HG03039 (cell line): ENCODE measurements at regions not wholly inside any gene's neighbourhood (a gene's known extent, or its start where the extent isn't known, plus 50 kb on each side); places are given as distances from the start of the nearest gene placed in this dataset.
"Not testable (repeated sequence)": the region's sequence is repeated elsewhere in the genome, so short reads cannot be mapped to it uniquely, and the experiment has no call there.

Source experiments
- ATAC-seq: cut with Tn5 transposase; IDR thresholded peaks from one replicate; pipeline ENCODE4 v1.9.1; 2021; ENCODE audit warnings: mild to moderate bottlenecking, moderate library complexity; ENCODE audit not compliant: unreplicated experiment

DNA sequence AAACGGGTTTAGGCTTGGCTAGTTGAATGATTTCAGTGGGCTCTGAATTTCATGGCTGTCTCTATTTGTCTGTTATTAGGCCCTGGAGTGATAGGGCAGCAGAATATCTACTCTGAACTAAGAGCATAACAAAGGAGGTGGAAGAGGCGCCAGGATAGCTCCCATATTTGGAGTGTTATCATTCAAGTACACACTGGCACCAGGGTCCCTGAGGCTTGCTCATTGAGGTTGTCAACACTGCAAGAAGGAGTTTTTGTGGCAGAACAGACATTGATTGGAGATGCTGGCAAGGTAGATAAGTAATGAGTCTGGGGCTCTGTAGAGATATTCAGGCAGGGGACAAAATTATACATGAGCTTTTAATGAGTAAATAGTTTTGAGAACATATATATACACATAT is 1748.4 kb downstream of the MRPL39 start:
- no peak for ATAC-seq

DNA sequence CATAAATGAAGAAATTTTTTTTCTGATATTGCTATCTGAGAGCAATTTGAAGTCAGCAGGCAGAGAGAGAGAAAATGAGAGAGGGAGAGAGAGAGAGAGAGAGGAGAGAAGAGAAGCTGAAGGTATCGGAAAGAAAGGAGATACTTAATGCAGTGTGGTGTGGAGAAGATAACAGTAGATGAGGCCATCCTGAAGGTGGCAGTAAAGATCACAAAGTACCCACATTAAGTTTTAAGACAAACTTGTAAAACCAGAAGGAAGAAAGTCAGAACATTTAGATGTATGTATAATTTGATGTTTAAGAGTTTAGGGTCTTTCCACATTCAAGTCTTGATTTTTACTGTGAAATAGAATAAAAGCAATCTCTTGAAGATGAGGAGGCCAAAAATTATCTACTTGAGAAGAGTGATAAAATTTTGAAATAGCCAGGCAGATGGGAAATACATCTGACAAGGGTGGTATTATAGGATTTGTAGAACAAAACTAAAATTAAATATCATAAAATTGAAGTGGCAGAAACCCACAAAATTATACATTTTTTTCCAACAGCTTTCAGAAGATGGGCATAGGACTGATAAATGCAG is 1753.4 kb downstream of the MRPL39 start:
- ATAC-seq = no peak

DNA sequence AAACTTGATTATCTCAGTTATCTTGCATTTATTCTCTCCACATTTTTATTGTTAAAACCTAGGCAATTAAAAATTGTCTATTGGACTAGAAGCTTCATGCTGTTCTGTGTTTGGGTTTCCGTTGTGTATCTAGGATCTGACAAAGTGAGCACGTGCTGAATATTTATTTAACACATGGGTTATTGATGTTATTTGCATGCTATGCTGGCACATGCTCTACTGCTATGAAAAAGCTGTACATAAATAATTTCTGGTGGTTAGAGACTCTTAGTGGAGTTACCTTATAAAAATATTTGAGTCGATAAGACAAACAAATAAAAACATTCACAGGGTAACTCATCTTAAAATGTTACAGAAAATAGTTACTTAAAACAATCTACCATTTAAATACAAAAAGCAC is 1769.7 kb downstream of the MRPL39 start:
- no peak for ATAC-seq

DNA sequence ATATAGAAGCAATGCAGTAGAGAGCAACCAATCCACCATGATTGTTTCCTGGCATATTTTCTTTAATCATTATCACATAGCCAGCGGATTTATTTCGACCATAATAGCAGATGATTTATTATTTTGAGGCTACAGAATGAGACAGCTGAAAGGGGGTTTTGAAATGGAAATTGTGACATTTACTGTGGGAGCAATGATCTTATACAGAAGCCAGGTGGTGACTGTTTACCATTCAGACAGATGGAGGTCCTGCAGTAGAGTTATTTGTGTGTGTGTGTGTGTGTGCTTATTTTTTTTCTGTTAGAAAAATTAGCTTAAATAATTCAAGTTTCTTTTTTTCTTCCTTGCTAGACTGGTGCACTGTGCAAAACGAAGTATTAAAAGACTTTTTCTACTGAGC is 1784.5 kb downstream of the MRPL39 start:
- ATAC-seq = no peak

DNA sequence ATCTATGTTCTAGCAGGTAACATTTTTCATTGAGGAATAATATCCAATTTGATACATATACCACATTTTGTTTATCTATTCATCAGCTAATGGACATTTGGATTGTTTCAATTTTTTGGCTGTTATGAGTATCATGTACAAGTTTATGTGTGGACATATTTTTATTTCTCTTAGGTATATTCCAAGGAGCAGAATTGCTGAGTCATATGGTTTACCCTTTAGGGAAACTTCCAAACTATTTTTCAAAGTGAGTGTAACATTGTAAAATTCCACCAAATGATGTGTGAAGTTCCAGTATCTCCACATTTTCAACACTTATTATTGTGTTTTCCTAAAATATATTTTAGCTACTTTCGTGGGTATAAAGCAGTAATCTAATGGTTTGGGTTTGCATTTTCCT is 1789.9 kb downstream of the MRPL39 start:
- no peak for ATAC-seq

DNA sequence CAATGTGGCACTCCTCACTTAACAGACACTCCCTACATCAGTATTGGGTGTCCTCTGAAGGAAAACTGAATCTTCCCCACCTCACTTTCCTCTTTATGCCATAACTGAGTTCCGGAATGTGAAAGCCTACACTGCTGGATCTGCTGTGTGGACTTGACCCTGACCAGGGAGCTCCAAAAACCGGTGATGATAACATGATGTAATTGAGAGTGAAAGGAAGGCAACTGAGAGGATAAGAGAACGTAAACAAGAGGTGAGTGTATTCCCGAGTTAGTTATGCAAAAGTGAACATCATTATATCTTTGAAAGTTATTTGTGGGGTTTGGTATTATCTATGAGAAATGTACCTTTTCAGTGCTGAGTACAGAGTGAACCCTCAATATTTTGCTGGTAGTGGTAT is 1794.8 kb downstream of the MRPL39 start:
- ATAC-seq = no peak

DNA sequence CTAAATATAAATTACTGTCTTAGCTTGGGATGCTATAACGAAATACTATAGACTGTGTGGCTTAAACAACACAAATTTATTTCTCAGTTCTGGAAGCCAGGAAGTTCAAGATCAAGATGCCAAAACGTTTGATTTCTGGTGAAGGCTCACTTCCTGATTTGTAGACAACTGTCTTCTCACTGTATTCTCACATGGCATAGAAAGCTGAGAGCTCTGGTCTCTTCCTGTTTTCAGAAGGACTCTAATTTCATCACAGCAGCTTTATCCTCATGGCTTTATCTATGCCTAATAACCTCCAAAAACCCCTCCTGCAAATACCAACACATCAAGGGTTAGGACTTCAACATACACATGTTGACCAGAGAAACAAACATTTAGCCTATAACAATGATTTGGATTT is 1795.5 kb downstream of the MRPL39 start:
- ATAC-seq = no peak

DNA sequence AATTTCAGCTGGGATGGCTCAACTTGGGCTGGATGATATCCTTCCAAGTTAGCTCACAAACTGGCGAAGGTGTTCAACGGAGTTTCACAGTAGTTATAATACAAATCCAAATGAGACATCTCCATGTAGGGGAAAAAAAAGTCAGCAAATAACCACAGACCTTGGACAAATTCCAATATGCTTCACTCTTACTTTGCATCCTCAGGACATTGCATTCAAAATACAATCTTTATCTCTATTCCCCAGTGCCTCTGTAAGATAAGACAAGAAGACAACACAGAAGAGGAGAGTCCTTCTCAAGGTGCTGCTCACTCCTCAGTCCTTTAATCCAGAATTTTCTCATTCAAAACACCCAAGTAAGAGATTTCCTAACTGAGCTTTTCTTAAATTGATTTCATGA is 1797.7 kb downstream of the MRPL39 start:
- ATAC-seq = no peak

DNA sequence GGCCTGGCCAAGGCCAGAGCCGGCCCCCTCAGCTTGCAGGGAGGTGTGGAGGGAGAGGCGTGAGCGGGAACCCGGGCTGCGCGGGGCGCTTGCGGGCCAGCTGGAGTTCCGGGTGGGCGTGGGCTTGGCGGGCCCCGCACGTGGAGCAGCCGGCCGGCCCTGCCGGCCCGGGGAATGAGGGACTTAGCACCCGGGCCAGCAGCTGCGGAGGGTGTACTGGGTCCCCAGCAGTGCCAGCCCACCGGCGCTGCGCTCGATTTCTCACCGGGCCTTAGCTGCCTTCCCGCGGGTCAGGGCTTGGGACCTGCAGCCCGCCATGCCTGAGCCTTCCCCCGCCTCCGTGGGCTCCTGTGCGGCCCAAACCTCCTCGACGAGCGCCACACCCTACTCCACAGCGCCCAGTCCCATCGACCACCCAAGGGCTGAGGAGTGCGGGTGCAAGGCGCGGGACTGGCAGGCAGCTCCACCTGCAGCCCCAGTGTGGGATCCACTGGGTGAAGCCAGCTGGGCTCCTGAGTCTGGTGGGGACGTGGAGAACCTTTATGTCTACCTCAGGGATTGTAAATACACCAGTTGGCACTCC is 1800.2 kb downstream of the MRPL39 start:
- not testable (repeated sequence) for ATAC-seq

DNA sequence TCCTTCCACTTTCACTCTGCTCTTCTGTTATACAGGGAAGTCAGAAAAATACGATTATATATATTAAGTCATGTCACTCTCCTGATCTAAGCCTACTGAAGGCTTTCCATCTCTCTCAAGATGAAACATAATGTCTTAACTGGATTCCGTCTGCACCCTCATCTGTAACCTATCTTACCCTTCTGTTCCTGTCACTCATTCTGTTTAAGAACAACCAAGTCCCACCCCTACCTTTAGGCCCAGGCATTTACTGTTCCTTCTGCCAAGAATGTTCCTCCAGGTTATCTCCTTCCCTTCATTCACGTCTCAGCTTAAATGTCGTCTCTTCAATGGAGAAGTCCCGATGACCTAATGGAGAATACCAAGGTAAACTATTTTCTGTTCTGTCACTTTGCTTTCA is 1802.4 kb downstream of the MRPL39 start:
- ATAC-seq = no peak

DNA sequence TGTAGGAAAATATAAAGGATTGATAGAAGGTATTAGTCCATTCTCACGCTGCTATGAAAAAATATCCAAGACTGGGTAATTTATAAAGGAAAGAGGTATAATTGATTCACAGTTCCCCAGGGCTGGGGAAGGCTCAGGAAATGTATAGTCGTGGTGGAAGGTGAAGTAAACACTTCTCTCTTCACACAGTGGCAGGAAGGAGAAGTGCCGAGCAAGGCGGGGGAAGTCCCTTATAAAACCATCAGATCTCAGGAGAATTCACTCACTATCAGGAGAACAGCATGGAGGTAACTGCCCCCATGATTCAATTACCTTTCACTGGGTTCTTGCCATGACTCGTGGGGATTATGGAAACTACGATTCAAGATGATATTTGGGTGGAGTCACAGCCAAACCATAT is 1806.0 kb downstream of the MRPL39 start:
- no peak for ATAC-seq

DNA sequence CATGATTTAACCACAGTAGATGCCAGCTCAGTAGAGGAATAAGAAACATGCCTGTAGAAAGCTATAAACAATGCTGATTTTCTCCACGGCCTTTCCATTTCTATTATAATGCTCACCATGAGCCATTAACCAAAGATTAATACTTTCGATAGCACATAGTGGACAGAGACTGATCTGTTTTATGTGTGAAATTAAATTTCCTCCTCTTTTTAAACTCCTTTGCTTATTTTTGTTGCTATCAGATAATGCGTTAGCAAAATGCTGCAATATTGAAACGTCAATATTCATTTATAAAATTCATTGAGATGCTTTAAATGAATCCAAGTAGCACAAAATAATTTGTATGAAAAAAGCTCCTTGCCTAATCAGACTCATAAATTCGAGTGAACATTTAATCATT is 1807.9 kb downstream of the MRPL39 start:
- no peak for ATAC-seq

DNA sequence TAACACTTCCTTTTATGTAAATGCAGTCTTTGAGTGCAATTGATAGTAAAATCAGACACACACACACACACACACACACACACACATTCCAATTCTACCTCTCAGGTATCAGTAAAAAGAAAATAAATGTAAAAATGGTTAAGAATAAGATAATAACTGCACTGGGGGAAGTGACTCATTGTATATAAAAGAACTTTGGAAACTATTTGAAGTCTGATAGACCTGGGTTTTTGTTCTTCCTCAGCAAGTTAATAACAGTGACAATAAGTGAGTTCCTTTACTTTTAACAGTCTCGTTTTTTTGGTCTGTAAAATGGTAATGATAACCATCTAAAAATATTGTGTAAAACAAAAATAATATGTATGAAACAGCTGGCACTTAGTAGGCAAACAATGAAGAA is 1815.0 kb downstream of the MRPL39 start:
- ATAC-seq = no peak

DNA sequence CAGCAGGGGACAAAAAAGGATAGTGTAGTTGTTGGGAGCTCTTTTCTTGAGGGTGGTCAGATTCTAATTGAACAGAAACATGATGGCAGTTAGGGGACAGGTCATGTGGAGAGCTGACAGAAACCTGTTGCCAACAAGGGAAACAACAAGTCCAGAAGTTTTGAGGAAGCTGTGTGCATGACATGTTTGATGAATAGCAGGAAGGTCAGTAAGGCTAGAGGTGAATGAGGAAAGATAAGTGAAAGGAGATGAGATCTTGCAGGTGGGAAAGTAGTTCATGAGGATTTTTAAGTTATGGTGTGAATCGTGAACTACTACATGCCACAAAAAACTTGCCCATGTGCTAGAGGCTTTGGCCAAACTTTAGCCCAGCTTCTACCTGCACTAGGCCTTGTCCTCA is 1817.4 kb downstream of the MRPL39 start:
- ATAC-seq = no peak

DNA sequence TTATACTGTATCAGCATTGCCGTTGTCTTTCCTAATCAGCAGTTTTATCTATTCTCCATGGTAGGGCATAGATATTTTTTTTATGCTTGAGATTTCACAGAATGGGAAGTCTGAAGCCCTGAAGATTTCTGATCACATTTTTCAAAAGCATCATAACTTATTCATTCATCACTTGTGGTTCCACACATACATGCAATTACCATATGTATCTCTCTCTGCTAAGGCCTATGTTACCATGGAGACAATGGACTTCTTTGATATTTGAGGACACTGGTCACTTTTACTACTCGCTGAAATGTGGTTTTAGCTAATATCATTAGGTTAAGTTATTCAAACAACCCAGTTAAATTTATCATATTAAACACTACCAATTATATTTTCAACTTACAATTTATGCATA is 1827.0 kb downstream of the MRPL39 start:
- ATAC-seq = no peak

DNA sequence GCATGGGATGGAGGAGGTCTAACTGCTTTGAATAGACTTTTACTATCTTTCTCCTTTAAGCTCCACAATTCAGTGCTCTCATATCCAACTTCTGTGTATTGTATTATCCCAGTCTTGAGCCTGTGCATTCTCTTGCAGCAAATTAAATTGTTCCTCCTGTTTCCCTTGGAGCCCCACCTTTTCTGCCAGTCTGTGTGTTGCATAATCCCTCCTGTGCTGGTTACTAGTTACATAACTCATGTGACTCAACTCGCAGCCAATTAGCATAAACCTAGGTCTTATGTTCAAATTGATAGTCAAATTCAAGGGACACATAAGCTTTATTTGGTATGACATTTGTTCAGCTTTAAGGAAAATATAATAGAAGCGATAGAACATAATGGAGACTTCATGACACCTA is 1863.5 kb downstream of the MRPL39 start:
- ATAC-seq = no peak

DNA sequence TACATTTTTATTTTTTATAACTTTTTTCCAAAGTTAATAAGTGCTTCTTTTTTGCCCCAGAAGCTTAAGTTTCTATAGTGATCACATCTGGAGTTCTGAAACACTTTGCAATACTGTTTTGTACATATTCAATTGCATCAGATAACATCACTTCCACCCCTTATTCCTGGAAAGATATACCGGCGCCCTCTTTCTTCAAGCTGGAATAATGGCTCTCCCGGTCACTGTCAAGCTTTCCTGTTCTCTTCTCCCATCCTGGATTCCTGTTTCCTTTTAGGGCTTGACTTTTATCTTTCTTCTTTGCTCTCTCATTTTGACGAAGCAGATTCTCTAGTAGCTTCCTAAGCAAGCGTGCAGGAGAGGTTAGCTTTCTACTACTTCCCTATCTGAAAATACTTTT is 1866.8 kb downstream of the MRPL39 start:
- no peak for ATAC-seq

DNA sequence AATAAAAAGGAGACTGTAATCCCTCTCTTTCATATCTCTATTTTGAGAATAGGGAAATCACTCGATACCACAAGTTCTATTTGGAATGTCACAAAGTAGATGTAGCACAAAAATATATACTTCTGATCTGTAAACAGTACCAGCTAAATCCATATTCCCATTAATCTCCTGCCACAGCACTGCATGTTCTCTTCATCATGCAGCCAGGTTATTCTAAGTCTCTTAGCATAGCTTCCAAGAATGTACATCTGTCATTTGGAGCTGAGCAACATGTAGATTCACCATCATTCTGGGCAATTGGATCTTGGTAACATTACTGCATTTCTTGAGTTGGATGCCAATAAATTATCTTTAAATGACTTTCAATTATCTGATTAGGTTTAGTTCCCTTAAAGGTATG is 1874.5 kb downstream of the MRPL39 start:
- ATAC-seq = no peak

DNA sequence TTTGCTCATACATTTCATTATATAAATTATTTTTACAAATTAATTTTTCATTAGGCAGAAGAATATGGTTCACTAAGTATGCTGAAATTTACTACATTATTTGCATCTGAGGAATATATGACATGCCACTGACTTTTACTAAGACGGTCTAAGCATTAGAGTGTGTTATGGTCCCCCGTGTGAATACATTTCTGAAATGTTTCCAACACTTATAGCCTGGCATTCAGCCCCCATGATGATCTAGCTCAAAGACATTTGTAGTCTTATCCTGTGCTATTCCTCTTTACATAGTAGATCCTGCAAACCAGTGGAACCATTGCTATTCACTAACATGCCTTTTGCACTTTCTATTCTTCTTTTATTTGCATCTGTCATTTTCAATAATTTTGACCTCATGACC is 1878.0 kb downstream of the MRPL39 start:
- ATAC-seq = no peak

DNA sequence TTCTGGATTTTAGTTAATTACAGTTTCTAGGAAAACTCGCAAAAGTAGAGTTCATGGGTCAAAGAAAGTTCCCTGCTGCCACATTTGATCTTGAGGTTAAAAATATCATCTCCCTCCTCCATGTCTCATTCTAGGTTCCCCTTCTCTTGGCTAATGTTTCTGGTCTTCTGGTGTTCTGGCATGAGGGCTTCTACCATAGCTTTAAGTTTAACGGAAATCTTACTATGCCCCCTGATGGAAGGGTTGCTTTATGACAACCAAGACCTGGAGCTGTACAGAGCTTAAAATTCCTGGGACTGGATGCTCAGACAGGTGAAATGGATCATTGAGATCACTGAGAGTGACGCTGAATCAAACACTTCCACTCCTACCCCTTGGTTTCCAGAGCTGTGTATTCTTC is 1881.7 kb downstream of the MRPL39 start:
- no peak for ATAC-seq

DNA sequence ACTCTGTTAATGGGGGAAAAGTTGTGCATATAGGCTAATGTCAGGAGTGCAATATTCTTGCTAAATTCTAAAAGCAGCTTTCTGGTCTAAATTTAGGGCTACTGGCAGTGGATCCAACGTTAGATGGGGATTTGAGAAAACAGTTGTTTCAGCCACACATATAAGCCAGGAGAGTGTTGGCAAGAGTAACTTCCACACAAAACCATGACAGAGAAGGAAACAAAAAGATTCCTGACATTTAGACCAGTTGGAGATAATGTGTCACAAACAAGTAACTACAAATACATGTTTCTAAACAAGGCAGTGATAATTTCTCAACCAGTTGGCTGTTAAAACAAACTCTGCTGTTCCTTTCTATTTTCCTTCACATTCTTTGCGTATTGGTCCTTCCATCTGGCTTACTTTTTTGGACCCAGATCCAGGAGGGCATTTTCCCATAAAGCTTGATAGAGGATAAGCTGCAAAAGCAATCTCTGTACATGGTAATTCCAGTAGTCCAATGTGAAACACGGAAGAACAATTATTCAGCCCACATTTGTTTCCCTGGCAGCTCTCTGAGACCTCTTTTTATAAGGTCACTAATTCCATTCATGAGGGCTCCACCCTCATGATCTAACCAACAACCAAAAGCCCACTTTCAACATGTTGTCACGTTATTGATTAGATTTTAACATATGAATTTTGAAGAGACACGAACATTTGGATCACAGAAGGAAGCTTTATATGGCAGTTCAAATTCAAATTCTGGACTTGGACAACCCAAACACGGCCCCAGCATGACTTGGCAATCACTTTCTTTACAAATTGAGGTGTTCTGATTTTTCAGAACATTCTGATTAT is 1888.6 kb downstream of the MRPL39 start:
- no peak for ATAC-seq

DNA sequence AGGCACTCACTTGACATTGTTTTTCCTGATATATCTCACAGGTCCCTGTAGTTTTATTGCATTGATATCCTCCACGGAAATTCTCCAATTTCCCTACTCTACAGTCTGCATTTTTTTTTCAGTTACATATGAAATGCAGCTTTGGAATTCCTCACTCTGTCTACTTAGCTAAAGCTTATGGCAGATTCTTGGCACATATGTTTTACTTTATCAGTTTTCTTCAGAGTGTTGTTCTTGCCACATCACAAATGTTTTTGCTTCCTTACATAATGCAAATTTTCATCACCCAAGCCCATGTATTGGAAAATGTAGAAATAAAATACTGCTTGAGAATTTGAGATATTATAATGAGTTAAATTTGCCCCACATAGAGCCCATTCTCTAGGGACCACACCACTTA is 1895.1 kb downstream of the MRPL39 start:
- no peak for ATAC-seq
